ENCODE measurements at regions not wholly inside any gene's neighbourhood (a gene's known extent, or its start where the extent isn't known, plus 50 kb on each side); places are given as distances from the start of the nearest gene placed in this dataset.

DNA sequence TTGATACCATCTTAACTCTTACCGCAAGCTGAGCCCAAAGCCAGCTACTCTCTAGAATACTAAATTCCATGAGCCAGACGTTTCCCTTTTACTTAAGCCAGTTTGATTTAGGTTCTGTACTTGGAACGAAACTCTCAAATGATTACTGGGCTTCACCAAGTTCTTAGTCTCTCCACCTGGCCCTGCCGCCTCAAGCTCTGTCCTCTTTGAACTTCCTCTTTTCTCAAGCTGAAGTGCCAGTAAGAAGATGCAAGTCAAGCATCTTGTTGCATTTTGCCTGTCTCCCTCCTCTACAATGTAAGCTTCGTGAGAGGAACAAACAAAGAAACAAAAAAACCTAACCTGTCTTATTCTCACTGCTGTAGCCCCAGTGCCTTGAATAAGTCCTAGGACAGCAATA, 358.2 kb upstream of the NPVF start:
- H3K9me3 ChIP-seq: no peaks in the 10 kb centered on the region
- H3K27me3 ChIP-seq: no peaks in the 10 kb centered on the region
- peak in 1 of 3 donors; percentile 29 for DNase-seq
- TF ChIP-seq, protein P1, sequence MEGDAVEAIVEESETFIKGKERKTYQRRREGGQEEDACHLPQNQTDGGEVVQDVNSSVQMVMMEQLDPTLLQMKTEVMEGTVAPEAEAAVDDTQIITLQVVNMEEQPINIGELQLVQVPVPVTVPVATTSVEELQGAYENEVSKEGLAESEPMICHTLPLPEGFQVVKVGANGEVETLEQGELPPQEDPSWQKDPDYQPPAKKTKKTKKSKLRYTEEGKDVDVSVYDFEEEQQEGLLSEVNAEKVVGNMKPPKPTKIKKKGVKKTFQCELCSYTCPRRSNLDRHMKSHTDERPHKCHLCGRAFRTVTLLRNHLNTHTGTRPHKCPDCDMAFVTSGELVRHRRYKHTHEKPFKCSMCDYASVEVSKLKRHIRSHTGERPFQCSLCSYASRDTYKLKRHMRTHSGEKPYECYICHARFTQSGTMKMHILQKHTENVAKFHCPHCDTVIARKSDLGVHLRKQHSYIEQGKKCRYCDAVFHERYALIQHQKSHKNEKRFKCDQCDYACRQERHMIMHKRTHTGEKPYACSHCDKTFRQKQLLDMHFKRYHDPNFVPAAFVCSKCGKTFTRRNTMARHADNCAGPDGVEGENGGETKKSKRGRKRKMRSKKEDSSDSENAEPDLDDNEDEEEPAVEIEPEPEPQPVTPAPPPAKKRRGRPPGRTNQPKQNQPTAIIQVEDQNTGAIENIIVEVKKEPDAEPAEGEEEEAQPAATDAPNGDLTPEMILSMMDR (IDR thresholded peaks at IDR 0.05): no peak
- TF ChIP-seq POLR2A (IDR thresholded peaks at IDR 0.05): no peak
- H3K4me1 ChIP-seq: no peaks in the 10 kb centered on the region
- no peaks in the 10 kb centered on the region for H3K36me3 ChIP-seq
- H3K4me3 ChIP-seq: no peak overlapping the region
- H3K27ac ChIP-seq: no peak overlapping the region

DNA sequence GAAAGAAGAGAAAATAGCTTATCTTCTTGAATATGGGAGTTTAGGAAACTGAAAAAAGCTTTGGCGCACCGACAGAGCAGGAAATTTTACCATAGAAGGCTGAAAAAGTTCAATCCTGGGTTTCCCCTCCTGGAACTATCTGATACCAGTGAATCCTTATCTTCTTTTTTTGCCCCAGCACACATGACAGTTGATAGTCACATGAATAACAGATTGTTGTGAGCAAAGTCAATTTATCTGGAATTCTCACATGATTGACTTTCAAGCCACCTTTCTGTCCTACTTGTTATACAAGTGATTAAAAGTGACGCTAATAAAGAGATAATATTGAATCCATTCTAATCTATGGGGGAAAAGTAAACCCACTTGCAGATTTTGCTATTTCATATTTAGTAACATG, 365.8 kb upstream of the NPVF start:
- TF ChIP-seq, protein P1 (IDR thresholded peaks at IDR 0.05): no peak
- no peak for TF ChIP-seq POLR2A (IDR thresholded peaks at IDR 0.05)
- Histone ChIP-seq H3K9me3 (no peaks in the 10 kb centered on the region), H3K4me3 (no peak overlapping the region), H3K27ac (no peak overlapping the region), H3K27me3 (no peaks in the 10 kb centered on the region), H3K36me3 (no peaks in the 10 kb centered on the region), H3K4me1 (peaks cover 0 to 8% (median 0%) of the 10 kb centered on the region in 4 donors)
- DNase-seq: no peak

DNA sequence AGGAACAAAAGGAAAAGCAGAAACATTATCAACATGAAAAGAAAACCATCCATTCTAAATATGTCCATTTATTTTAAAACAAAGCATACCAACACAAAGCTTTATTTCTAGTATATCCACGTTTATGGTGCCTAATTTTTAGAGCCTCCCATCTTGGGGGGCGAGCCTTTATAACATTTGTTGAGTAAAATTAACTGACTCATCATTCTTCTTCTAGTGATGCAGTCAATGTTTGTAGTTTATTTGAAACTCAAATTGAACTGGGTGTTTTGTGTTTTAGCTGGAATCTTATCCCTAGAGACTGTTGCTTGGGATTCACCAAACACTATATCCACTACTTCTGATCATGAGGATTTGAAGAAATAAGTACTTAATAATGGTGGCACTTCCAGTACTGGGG, 366.4 kb upstream of the NPVF start:
- Histone ChIP-seq H3K27me3 (no peaks in the 10 kb centered on the region), H3K4me3 (no peak overlapping the region), H3K9me3 (no peaks in the 10 kb centered on the region), H3K27ac (no peak overlapping the region), H3K36me3 (no peaks in the 10 kb centered on the region), H3K4me1 (peaks cover 0 to 8% (median 0%) of the 10 kb centered on the region in 4 donors)
- DNase-seq: no peak
- TF ChIP-seq POLR2A (IDR thresholded peaks at IDR 0.05): no peak
- TF ChIP-seq, protein P1 (IDR thresholded peaks at IDR 0.05): no peak

DNA sequence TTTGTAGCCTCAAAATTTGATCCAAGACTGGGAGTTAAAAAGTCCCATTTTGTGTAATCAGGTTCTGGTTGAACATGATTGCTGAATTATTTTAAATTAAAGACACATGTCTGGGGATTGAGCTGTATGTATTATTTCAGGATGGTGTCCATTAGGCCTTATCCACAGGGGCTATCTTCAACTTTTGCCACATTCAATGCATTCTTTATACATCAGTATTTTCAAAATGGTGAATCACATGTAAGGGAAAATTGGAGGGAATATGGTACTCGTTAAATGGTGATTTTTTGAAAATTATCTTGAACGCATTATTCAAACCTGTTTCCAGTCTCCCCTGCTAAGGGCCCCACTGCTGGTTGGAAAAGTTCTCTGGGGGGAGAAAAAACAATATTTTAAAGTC, 367.7 kb upstream of the NPVF start:
- no peaks in the 10 kb centered on the region for H3K27me3 ChIP-seq
- no peaks in the 10 kb centered on the region for H3K9me3 ChIP-seq
- no peak overlapping the region for H3K27ac ChIP-seq
- TF ChIP-seq, protein P1 (IDR thresholded peaks at IDR 0.05): no peak
- TF ChIP-seq POLR2A (IDR thresholded peaks at IDR 0.05): no peak
- no peaks in the 10 kb centered on the region for H3K36me3 ChIP-seq
- peaks cover 0 to 8% (median 0%) of the 10 kb centered on the region in 4 donors for H3K4me1 ChIP-seq
- no peak for DNase-seq
- H3K4me3 ChIP-seq: no peak overlapping the region

DNA sequence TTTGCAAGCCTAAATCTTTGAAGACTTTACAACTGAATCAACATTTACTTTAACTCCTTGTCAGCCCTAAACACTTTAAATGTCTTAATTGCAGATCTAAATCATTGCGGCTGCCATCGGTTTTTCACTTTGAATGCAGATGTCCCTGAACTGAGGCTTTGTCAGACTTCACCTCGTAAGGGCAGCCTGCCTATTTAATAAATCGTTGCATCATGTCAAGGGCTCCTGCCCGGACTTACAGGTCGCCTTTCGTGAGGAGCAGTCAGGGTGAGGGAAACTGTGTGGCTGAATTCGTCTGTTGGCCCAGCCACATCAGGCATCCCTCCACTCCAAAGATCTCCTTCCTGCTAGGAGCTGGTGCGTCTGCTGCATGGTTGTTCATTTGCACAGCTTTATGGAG, 368.2 kb upstream of the NPVF start:
- no peak overlapping the region for H3K27ac ChIP-seq
- H3K27me3 ChIP-seq: no peaks in the 10 kb centered on the region
- H3K4me1 ChIP-seq: peaks cover 0 to 8% (median 0%) of the 10 kb centered on the region in 4 donors
- DNase-seq: no peak
- H3K4me3 ChIP-seq: no peak overlapping the region
- H3K36me3 ChIP-seq: no peaks in the 10 kb centered on the region
- TF ChIP-seq POLR2A (IDR thresholded peaks at IDR 0.05): no peak
- TF ChIP-seq, protein P1 (IDR thresholded peaks at IDR 0.05): no peak
- H3K9me3 ChIP-seq: no peaks in the 10 kb centered on the region

DNA sequence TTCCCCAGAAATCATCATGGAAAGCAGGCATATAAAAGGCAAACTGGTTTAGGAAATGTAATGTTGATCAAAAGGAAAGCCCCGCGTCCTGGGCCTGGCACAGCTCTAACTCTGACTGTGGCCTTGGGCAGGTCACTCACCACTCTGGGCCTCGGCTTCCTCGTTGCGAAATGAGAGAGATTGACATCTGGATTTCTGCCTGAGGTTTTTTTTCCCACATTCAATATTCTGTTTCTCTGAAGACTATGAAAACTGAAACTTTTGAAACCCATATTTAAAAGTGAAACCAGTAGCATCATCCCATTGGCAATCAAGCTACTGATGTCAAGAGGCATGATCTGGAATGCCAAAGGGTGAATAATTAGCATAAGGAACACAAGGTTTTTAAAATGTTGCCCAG, 369.7 kb upstream of the NPVF start:
- DNase-seq: no peak
- no peaks in the 10 kb centered on the region for H3K9me3 ChIP-seq
- H3K27me3 ChIP-seq: no peaks in the 10 kb centered on the region
- TF ChIP-seq, protein P1 (IDR thresholded peaks at IDR 0.05): no peak
- TF ChIP-seq POLR2A (IDR thresholded peaks at IDR 0.05): no peak
- H3K36me3 ChIP-seq: no peaks in the 10 kb centered on the region
- H3K4me1 ChIP-seq: peaks cover 0 to 8% (median 0%) of the 10 kb centered on the region in 4 donors
- peak overlapping the region in 1 of 4 donors; percentile 11 for H3K27ac ChIP-seq
- no peak overlapping the region for H3K4me3 ChIP-seq

Data from Peyer's patch (tissue), 4 donors.